ENCODE measurements at regions not wholly inside any gene's neighbourhood (a gene's known extent, or its start where the extent isn't known, plus 50 kb on each side); places are given as distances from the start of the nearest gene placed in this dataset.
A peak's percentile ranks its signal among the peaks of the same experiment; 100 is the strongest.

DNA sequence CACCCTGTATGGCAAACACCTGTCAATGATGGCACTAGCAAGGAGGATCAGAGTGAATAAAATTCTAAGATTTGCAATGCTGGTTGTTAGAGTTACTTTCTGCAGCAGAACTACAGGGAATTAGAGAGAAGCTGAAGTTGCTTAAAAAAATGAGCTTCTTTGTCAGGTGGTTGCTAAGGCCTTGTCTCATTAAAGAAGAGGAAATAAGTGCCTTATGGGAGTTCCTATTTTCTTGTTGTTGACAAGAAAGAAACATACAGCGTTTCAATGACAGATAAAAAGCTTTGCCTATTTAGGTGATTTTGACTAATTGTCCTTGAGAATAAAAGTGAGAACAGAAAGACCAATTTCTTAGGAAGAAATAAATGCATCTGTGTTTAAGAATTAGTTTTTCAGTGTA lies 106.0 kb upstream of the ARHGAP24 start:
- no peaks in the 10 kb centered on the region for H3K9me3 Mint-ChIP-seq
- no peak overlapping the region for H3K4me3 Mint-ChIP-seq
- TF ChIP-seq, protein P1, sequence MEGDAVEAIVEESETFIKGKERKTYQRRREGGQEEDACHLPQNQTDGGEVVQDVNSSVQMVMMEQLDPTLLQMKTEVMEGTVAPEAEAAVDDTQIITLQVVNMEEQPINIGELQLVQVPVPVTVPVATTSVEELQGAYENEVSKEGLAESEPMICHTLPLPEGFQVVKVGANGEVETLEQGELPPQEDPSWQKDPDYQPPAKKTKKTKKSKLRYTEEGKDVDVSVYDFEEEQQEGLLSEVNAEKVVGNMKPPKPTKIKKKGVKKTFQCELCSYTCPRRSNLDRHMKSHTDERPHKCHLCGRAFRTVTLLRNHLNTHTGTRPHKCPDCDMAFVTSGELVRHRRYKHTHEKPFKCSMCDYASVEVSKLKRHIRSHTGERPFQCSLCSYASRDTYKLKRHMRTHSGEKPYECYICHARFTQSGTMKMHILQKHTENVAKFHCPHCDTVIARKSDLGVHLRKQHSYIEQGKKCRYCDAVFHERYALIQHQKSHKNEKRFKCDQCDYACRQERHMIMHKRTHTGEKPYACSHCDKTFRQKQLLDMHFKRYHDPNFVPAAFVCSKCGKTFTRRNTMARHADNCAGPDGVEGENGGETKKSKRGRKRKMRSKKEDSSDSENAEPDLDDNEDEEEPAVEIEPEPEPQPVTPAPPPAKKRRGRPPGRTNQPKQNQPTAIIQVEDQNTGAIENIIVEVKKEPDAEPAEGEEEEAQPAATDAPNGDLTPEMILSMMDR (conservative IDR thresholded peaks at IDR 0.05), result no peak
- H3K36me3 Mint-ChIP-seq, result no peaks in the 10 kb centered on the region
- H3K27me3 Mint-ChIP-seq, result peaks cover 13% of the 10 kb centered on the region
- no peaks in the 10 kb centered on the region for H3K4me1 Mint-ChIP-seq (ENCODE audit: unreplicated experiment)
- H3K27ac Mint-ChIP-seq, result no peak overlapping the region
- no peak for DNase-seq (ENCODE audit: extremely low spot score, unreplicated experiment)

DNA sequence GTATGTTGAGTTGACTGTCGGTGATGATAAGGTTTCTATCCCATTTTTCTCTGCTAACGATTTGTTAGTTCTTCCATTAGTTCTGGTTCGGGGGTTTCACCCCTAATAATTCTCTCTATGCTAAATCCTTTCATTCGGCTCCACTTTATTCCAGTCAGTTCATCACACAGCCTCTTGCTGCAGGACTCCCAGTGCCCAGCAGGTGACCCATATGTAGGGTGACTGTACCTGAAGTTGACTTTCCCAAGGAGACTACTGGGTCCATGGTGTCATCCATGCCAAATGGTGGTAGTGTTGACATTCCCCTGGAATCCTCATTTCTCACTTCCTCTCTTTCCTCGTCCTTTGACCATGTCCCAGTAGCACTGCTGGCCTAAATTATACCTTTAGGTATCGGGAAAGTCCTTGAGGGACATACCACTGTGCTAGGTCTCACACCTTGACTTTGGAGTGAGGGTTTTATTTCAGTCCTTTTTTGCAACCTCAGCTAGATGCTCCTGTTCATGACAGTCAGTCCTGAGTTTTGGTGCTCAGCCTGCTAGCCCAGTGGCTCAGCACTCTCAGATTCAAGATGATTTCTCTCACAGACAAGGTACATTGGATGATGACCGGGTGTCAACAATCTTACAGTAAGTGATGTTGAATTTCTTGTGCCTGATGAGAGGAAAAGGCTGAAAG lies 105.1 kb upstream of the ARHGAP24 start:
- H3K4me3 Mint-ChIP-seq, result no peak overlapping the region
- TF ChIP-seq, protein P1 (conservative IDR thresholded peaks at IDR 0.05), result no peak
- H3K9me3 Mint-ChIP-seq, result no peaks in the 10 kb centered on the region
- DNase-seq (ENCODE audit: extremely low spot score, unreplicated experiment), result no peak
- H3K36me3 Mint-ChIP-seq, result no peaks in the 10 kb centered on the region
- H3K4me1 Mint-ChIP-seq (ENCODE audit: unreplicated experiment), result no peaks in the 10 kb centered on the region
- no peak overlapping the region for H3K27ac Mint-ChIP-seq
- peaks cover 16% of the 10 kb centered on the region for H3K27me3 Mint-ChIP-seq

DNA sequence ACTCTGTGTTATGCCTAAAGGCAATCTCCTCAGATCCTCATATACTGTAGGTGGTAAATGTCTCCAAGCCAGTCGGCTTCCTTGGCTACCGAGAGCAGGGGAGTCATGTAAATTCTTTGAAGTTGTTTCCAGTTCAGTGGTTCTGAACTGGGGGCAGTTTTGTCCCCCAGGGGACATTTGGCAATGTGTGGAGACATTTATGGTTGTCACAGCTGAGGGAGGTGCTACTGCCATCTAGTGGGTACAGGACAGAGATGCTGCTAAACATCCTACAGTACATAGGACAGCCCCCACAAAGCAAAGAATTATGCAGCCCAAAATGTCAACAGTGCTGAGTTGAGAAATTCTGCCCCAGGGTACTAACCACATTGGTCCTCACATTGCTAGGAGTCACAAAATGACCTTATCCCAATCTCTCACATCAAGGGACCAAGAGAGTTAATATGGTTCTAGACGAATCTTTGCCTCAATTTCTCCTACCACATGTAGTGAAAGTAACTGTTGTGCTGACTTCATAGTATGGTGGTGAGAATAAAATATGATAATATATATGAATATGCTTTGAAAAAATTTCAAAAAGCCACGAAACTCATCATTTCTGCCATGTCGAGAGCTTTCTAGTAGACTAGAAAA lies 104.4 kb upstream of the ARHGAP24 start:
- DNase-seq (ENCODE audit: extremely low spot score, unreplicated experiment), result no peak
- H3K4me1 Mint-ChIP-seq (ENCODE audit: unreplicated experiment), result no peaks in the 10 kb centered on the region
- no peaks in the 10 kb centered on the region for H3K36me3 Mint-ChIP-seq
- no peaks in the 10 kb centered on the region for H3K9me3 Mint-ChIP-seq
- H3K4me3 Mint-ChIP-seq, result no peak overlapping the region
- TF ChIP-seq, protein P1 (conservative IDR thresholded peaks at IDR 0.05), result peak; percentile 80
- no peak overlapping the region for H3K27ac Mint-ChIP-seq
- peaks cover 16% of the 10 kb centered on the region for H3K27me3 Mint-ChIP-seq

DNA sequence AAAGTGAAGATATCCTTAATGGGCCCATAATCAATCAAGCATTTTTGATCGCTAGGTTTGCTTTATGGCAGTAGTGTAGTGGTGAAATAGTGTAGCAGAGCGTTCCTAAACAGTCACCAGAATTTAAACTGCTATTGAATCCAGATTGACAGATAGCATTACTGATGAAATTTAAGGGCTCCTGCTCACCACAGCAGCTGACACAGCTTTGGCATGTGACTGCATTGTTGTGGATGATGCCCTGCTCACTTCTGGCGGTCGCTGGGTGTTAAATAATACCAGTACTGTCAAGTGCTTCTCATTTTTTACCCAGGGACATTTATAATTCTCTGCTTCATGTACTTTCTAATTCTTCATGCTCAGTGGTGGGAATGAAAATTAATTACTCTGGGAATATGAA lies 102.0 kb upstream of the ARHGAP24 start:
- no peak for DNase-seq (ENCODE audit: extremely low spot score, unreplicated experiment)
- H3K4me3 Mint-ChIP-seq, result no peak overlapping the region
- no peaks in the 10 kb centered on the region for H3K36me3 Mint-ChIP-seq
- H3K9me3 Mint-ChIP-seq, result no peaks in the 10 kb centered on the region
- no peaks in the 10 kb centered on the region for H3K4me1 Mint-ChIP-seq (ENCODE audit: unreplicated experiment)
- H3K27ac Mint-ChIP-seq, result no peak overlapping the region
- TF ChIP-seq, protein P1 (conservative IDR thresholded peaks at IDR 0.05), result no peak
- H3K27me3 Mint-ChIP-seq, result peaks cover 6% of the 10 kb centered on the region

DNA sequence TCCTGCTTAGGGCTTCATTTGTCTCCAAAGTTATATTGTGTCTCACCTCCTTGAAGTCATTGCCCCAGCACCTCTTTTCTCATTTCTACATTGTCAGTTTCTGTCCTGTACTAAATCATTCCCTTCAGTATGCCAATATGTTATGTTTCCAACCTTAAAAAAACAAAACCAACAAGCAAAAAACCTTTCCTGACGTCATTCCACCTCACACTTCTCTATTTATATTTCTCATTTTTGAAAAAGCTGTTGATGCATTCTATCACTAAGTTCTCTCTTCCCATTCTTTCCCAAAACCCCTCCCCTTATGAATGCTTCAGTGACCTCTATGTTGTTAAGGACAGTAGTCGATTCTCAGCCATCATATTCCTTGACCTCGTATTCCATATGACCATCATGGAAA lies 98.7 kb upstream of the ARHGAP24 start:
- Mint-ChIP-seq H3K36me3 (no peaks in the 10 kb centered on the region), H3K27ac (no peak overlapping the region), H3K4me3 (no peak overlapping the region), H3K4me1 (ENCODE audit: unreplicated experiment) (no peaks in the 10 kb centered on the region), H3K27me3 (peaks cover 4% of the 10 kb centered on the region), H3K9me3 (no peaks in the 10 kb centered on the region)
- DNase-seq (ENCODE audit: extremely low spot score, unreplicated experiment), result no peak
- TF ChIP-seq, protein P1 (conservative IDR thresholded peaks at IDR 0.05), result no peak

Measured in type B pancreatic cell (in vitro differentiated cells).